ENCODE measurements at regions not wholly inside any gene's neighbourhood (a gene's known extent, or its start where the extent isn't known, plus 50 kb on each side); places are given as distances from the start of the nearest gene placed in this dataset.
"Not testable (repeated sequence)": the region's sequence is repeated elsewhere in the genome, so short reads cannot be mapped to it uniquely, and the experiment has no call there.

DNA sequence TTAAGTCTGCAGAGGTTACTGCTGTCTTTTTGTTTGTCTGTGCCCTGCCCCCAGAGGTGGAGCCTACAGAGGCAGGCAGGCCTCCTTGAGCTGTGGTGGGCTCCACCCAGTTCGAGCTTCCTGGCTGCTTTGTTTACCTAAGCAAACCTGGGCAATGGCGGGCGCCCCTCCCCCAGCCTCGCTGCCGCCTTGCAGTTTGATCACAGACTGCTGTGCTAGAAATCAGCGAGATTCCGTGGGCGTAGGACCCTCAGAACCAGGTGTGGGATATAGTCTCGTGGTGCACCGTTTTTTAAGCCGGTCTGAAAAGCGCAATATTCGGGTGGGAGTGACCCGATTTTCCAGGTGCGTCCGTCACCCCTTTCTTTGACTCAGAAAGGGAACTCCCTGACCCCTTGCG is 2146.3 kb upstream of the WWC1 start:
- intact Hi-C loops (cut with DNase I); DNase-seq; ATAC-seq: not testable (repeated sequence)

DNA sequence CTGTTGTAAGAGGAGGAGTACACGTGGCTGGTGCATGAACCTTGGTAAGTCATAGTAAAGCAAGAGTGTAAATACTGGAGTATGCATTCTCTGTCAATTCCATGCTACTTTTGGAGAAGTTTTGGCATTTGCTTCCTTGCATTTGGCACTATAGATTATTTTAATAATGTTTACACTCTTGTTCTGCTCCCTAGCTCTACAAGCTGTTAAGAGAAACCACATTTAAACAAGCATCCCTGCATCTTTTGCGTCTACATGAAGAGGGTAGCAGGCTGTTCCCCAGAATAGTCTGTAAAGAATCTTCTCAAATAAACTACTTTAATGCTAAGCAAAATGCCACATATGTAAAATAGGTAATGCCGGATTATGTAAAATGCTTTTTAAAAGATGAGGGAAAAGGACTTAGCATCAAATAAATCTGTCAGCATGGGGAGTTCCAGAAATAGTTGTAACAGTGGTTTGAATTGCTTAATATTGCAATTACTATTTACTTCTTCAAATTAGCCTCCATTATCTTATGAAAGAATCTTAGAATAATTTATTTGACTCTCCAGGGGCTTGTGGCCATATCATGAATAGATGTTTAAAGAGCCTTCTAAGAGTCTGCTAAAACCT is 2127.3 kb upstream of the WWC1 start:
- DNase-seq (no peak), ATAC-seq (no peak)
- intact Hi-C loops (cut with DNase I): no loop called here

DNA sequence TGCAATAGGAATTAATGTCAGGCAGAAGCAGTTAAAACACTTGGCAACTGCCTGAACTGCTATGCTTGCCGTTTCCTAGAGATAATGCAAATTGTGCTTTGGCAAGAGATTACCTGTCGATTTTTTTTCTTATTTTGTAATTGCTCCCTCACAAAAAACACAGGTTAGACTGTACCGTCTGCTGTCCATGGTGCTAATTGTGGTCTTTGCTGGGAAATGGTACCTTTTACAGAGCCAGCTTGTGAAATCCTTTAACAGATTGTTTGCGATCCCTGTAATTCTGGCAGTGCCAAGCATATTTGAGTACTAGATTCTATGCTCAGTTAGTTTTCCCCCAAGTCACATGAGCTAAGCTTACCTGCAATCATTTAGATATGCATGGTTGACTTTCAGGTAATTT is 2125.8 kb upstream of the WWC1 start:
- DNase-seq (no peak), ATAC-seq (no peak)
- intact Hi-C loops (cut with DNase I): no loop called here

DNA sequence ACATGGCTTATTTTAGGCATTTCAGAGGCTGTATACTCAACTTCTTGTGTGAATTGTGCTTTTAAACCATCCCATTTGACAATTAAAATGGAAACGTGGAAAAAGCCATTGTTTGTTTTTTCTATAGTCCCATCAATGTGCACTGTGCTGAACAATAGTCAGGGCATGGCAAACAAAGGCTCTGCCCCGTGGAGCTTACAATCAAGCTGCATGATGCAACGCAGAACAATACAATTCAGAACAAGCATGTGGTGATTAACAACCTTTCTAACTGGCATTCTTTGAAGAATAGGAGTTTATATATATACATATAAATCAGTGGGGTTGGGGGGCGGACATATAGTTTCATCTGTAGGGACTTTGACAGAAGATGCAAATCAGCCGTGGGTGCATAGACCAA is 2125.4 kb upstream of the WWC1 start:
- no peak for ATAC-seq
- intact Hi-C loops (cut with DNase I): no loop called here
- no peak for DNase-seq

DNA sequence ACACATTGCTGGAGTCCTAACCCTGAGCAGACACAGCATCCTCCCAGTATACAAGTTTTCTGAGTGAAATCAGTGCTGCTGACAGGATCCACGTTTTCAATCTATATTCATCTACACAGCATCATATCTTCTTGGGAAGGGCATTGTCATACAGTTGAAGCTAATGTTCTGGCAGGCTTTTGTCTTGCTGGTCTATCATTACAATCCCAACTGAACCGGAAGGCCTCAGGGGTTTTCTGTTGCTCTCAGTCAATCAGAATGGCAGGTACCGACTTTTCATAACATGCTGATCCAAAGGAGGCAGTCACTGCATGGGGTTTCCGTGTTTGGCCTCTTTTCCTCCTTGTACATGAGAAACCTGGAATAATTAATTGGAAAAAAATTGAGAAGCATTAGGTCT is 2118.8 kb upstream of the WWC1 start:
- intact Hi-C loops (cut with DNase I): no loop called here
- no peak for DNase-seq
- ATAC-seq: no peak

- DNase-seq: no peak
- no peak for ATAC-seq
- intact Hi-C loops (cut with DNase I): no loop called here
These were observed 2112.9 kb upstream of the WWC1 start for GRCh38 chr5:166178411-166179080.

DNA sequence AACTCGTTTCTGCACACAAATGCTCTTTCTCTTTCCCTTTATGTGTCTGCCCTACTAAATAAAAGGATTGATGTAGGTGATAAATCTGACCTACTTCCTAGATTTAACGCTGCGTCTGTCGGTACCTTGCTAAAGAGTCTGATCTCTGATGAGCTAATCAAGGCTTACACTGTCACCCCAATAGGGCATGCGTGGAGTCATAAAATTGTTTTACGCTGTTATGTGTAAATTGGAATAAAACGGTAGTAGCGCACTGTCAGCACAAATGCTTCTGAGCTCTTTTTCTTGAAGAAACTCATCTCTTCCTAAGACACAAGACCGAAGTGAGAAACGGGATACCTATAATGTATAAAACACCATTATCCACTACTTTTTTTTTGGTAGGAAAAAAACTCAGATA is 2106.3 kb upstream of the WWC1 start:
- DNase-seq (no peak), ATAC-seq (no peak)
- intact Hi-C loops (cut with DNase I): no loop called here

DNA sequence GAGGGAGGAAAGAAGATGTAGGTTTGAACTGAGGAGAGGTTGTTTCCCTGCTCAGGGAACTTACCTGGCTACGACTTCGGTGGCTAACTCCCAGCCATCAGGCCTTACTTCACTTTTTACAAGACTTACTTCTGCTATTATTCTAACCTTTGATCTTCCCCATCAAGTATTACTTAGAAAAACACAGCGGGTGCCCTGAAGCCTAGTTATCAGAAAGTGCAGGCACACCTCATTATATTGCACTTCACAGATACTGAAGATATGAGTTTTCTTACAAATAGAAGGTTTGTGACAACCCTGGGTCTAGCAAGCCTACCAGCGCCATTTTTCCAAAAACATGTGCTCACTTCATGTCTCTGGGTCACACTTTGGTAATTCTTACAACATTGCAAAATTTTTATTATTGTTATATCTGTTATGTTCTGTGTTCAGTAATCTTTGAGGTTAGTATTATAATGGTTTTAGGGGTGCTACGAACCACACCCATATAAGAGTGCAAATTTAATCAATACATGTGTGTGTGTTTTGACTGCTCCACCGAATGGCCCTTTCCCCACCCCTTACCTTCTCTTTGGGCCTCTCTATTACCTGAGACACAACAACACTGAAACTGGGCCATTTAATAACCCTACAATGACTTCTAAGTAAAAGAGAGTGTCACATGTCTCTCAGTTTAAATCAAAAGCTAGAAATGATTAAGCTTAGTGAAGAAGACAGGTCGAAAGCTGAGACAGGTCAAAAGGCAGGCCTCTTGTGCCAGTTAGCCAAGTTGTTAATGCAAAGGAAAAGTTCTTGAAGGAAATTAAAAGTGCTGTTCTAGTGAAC is 2102.7 kb upstream of the WWC1 start:
- no peak for ATAC-seq
- DNase-seq: no peak
- intact Hi-C loops (cut with DNase I): no loop called here

GRCh38 chr5:166192696-166193095 is 2098.7 kb upstream of the WWC1 start:
- intact Hi-C loops (cut with DNase I): no loop called here
- ATAC-seq: no peak

GRCh38 chr5:166195981-166196380 is 2095.5 kb upstream of the WWC1 start:
- intact Hi-C loops (cut with DNase I): no loop called here
- DNase-seq: no peak
- ATAC-seq: no peak

More at GRCh38 chr5:166192696-166193095, 2098.7 kb upstream of the WWC1 start:
- DNase-seq: no peak

- ATAC-seq (no peak), DNase-seq (no peak)
- intact Hi-C loops (cut with DNase I): no loop called here
These were observed 2090.9 kb upstream of the WWC1 start for GRCh38 chr5:166200532-166200931.

DNA sequence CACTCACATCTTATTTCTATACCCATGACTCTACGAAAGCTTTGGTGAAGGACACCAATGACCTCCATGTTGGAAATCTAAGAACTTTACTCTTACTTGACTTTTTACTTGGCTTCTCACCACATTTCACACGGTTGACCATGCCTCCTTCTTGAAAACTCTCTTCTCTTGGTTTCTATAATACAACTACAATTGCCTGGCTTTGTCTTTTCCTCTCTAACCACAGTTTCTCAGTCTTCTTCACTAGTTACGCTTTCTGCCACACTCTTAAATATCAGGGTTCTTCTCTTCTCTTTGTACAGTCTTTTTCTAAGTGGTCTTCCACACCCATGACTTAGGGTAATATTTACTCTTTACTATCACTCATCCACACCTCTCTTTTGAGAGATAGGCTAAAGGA is 2079.8 kb upstream of the WWC1 start:
- ATAC-seq (no peak), DNase-seq (no peak)
- intact Hi-C loops (cut with DNase I): no loop called here

- intact Hi-C loops (cut with DNase I): no loop called here
- DNase-seq (no peak), ATAC-seq (no peak)
These were observed 2055.1 kb upstream of the WWC1 start for GRCh38 chr5:166236327-166236726.

DNA sequence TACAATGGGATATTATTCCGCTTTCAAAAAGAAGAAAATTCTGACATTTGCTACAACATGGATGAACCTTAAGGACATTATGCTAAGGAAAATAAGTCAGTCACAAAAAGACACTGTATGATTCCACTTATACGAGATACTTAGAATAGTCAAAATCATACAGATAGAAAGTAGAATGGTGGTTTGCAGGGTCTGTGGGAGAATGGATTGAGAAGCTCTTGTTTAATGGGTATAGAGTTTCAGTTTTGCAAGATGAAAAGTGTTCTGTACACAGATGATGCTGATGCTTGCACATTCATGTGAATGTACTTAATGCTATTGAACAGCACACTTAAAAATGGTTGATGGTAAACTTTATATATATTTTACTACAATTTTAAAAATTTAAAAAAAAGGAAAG is 2050.7 kb upstream of the WWC1 start:
- intact Hi-C loops (cut with DNase I): no loop called here
- no peak for DNase-seq
- ATAC-seq: no peak

DNA sequence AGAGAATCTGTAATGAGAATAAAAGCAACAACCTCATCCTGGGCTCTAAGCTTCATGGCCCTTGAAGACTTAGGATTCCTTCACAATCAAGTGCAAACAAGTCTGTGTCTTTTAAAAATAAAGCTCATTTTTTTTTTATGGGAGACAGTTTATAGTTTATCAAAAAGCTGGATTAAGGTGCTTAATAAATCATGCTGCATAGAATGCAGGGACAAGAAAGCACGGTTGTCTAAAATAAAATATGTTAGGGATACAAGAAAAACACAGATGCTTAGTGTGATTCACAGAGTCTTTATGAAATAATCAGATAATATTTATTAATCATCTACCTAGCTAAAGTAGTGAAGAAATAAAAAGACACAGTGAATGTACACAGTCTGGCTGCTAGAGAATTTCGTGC is 2045.9 kb upstream of the WWC1 start:
- no peak for DNase-seq
- ATAC-seq: no peak
- intact Hi-C loops (cut with DNase I): no loop called here

- no peak for ATAC-seq
- intact Hi-C loops (cut with DNase I): no loop called here
- DNase-seq: no peak
These were observed 2039.7 kb upstream of the WWC1 start for GRCh38 chr5:166251786-166252185.

DNA sequence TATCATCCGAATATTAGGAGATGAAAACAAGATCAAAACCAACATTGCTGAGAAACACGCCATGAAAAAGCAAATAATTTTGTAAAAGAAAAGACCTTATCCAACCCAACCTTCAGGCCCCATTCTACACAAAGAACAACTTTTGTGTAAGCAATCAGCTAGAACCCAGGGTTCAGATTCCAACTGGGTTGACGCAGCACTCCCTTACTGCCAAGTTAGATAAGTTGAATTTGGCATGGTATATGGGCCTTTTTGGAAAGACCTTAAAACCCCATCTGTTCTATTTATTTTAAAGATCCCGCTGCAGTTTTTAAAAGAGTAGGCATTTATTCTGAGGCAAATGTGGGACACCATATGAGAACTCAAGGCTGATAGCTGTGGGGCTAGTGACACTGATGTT is 2033.8 kb upstream of the WWC1 start:
- ATAC-seq (peak in 1 of 2 donors; percentile 38), DNase-seq (no peak)
- intact Hi-C loops (cut with DNase I): no loop called here

GRCh38 chr5:166262395-166262794 is 2029.0 kb upstream of the WWC1 start:
- intact Hi-C loops (cut with DNase I): no loop called here
- ATAC-seq (no peak), DNase-seq (no peak)

- DNase-seq: no peak
- intact Hi-C loops (cut with DNase I): no loop called here
These were observed 2023.5 kb upstream of the WWC1 start for GRCh38 chr5:166267907-166268306.

GRCh38 chr5:166270712-166271111 is 2020.7 kb upstream of the WWC1 start:
- DNase-seq (no peak), ATAC-seq (no peak)
- intact Hi-C loops (cut with DNase I): no loop called here

More at GRCh38 chr5:166267907-166268306, 2023.5 kb upstream of the WWC1 start:
- ATAC-seq: no peak

DNA sequence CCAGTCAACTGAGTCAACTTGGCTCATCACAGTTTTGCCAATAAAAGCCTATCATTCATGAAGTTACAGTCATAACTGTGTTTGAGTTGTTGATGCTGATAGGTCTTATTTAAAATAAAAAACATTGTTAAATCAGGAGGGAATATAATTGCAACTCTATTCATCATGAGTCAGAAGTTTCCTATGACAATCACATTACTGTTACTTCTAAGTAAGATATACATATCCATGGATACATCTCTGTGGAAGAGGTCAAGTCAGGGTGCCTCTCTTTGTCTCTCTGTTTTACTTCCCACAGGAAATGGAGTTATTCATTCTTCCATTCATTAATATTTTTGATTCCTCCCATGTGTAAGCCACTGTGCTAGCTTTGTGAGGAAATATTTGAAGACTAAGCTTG is 2015.4 kb upstream of the WWC1 start:
- no peak for ATAC-seq
- intact Hi-C loops (cut with DNase I): no loop called here

More for the DNA sequence above, 2015.4 kb upstream of the WWC1 start:
- DNase-seq: no peak

All from left cardiac atrium (tissue), 4 donors.